ENCODE measurements at regions not wholly inside any gene's neighbourhood (a gene's known extent, or its start where the extent isn't known, plus 50 kb on each side); places are given as distances from the start of the nearest gene placed in this dataset.

DNA sequence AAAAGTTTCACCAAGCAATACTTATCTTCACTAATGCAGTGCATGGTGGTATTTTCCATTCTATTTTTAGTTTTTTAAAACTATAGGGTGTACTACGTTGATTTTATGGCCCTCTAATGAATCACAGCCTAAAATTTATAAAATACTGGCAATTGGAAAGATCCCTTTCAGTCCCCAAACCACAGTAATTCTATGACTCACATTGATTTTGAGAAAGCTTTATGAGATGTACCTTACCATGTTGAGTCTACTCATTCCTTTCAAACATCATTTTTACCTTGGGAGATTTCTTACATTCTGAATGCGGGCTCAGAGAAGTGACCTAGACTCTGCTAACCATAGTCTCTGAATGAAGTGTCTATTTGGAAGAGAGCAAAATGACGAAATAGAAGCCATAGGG is 141.6 kb downstream of the GPR85 start:
- TF ChIP-seq EZH2 (IDR thresholded peaks at IDR 0.05; ENCODE audit: low read length, unreplicated experiment): no peak
- TF ChIP-seq, protein P1, sequence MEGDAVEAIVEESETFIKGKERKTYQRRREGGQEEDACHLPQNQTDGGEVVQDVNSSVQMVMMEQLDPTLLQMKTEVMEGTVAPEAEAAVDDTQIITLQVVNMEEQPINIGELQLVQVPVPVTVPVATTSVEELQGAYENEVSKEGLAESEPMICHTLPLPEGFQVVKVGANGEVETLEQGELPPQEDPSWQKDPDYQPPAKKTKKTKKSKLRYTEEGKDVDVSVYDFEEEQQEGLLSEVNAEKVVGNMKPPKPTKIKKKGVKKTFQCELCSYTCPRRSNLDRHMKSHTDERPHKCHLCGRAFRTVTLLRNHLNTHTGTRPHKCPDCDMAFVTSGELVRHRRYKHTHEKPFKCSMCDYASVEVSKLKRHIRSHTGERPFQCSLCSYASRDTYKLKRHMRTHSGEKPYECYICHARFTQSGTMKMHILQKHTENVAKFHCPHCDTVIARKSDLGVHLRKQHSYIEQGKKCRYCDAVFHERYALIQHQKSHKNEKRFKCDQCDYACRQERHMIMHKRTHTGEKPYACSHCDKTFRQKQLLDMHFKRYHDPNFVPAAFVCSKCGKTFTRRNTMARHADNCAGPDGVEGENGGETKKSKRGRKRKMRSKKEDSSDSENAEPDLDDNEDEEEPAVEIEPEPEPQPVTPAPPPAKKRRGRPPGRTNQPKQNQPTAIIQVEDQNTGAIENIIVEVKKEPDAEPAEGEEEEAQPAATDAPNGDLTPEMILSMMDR (conservative IDR thresholded peaks at IDR 0.05; ENCODE audit: low read depth, low read length): no peak
